H1 (cell line): ENCODE measurements at regions not wholly inside any gene's neighbourhood (a gene's known extent, or its start where the extent isn't known, plus 50 kb on each side); places are given as distances from the start of the nearest gene placed in this dataset.

ENCODE experiments used
- CTCF ChIA-PET: fragments of 300-600 bp; sonication (Branson Sonifier 250); formaldehyde crosslinking; loops from one replicate; lab custom pipeline; 2021; ENCODE audit not compliant: partially characterized antibody; lab: Charles Lee
- POLR2A ChIA-PET: fragments of 300-600 bp; sonication (Branson Sonifier 250); formaldehyde crosslinking; loops from one replicate; lab custom pipeline; 2021; ENCODE audit warnings: inconsistent platforms; ENCODE audit not compliant: partially characterized antibody; lab: Charles Lee
- DNase-seq, 2 experiments: peaks; one replicate each; pipeline versions ENCODE4 v3.0.0 to v3.0.0-alpha.2; 2010 to 2022; ENCODE audit warnings: low spot score in 2 of 2, low read depth in 1 of 2, mixed read lengths in 1 of 2
- FAIRE-seq: peaks from 2 replicates; lab custom pipeline; 2011; peaks lifted over from hg19 to GRCh38; lab: Jason Lieb, UNC
- H2AFZ ChIP-seq: 2 replicates; pipeline ENCODE4 v1.8.1; 2012; ENCODE audit warnings: low read length, inconsistent platforms
- H2AK5ac ChIP-seq: 2 replicates; pipeline ENCODE4 v1.6.1; 2013; ENCODE audit warnings: low read depth, low read length
- H2BK120ac ChIP-seq: replicated peaks from 2 replicates; pipeline ENCODE3; 2013; ENCODE audit warnings: low read depth, low read length, inconsistent platforms
- H2BK12ac ChIP-seq: 2 replicates; pipeline ENCODE4 v1.6.1; 2013; ENCODE audit warnings: low read depth, low read length
- H2BK15ac ChIP-seq: 2 replicates; pipeline ENCODE4 v1.6.1; 2013; ENCODE audit warnings: low read length
- H2BK20ac ChIP-seq: 2 replicates; pipeline ENCODE4 v1.6.1; 2013; ENCODE audit warnings: low read length
- H2BK5ac ChIP-seq: 2 replicates; pipeline ENCODE4 v1.6.1; 2013; ENCODE audit warnings: low read depth, low read length
- H3K14ac ChIP-seq: 2 replicates; pipeline ENCODE4 v1.6.1; 2013; ENCODE audit warnings: inconsistent platforms; ENCODE audit not compliant: insufficient read length
- H3K18ac ChIP-seq: 2 replicates; pipeline ENCODE4 v1.6.1; 2013; ENCODE audit warnings: low read length; ENCODE audit errors: extremely low read depth
- H3K23ac ChIP-seq: 2 replicates; pipeline ENCODE4 v1.6.1; 2013; ENCODE audit warnings: inconsistent platforms; ENCODE audit not compliant: insufficient read length
- H3K23me2 ChIP-seq: 2 replicates; pipeline ENCODE4 v1.6.1; 2013; ENCODE audit warnings: low read depth, low read length
- H3K27ac ChIP-seq: 2 replicates; pipeline ENCODE4 v1.6.1; 2011; ENCODE audit warnings: low read depth, low read length, inconsistent platforms
- H3K27me3 ChIP-seq, 4 experiments: replicated peaks in 1 of 4; 1 replicate in 1 of 4; 2 replicates in 3 of 4; pipeline versions ENCODE4 v1.6.1 to v1.8.1; 2011 to 2013; ENCODE audit warnings: low read length in 3 of 4, mild to moderate bottlenecking in 3 of 4, inconsistent platforms in 2 of 4, mixed read lengths in 2 of 4, moderate library complexity in 1 of 4; ENCODE audit not compliant: control insufficient read depth in 3 of 4, insufficient read depth in 3 of 4; ENCODE audit errors: extremely low read depth in 1 of 4
- H3K36me3 ChIP-seq, 4 experiments: 2 replicates each; pipeline versions ENCODE4 v1.6.1 to v1.8.1; 2011 to 2013; ENCODE audit warnings: mild to moderate bottlenecking in 4 of 4, low read length in 3 of 4, moderate library complexity in 2 of 4, control low read depth in 1 of 4, inconsistent platforms in 1 of 4; ENCODE audit not compliant: insufficient read depth in 4 of 4, control insufficient read depth in 2 of 4
- H3K4ac ChIP-seq: replicated peaks from 2 replicates; pipeline ENCODE3; 2013; ENCODE audit warnings: low read length, low read depth, mixed read lengths, inconsistent platforms; ENCODE audit not compliant: insufficient read length
- H3K4me1 ChIP-seq, 4 experiments: replicated peaks in 1 of 4; 1 replicate in 1 of 4; 2 replicates in 3 of 4; pipeline versions ENCODE4 v1.6.1 to v1.8.1; 2011 to 2013; ENCODE audit warnings: low read length in 3 of 4, inconsistent platforms in 2 of 4, mixed read lengths in 1 of 4; ENCODE audit not compliant: insufficient read depth in 4 of 4, control insufficient read depth in 3 of 4
- H3K4me2 ChIP-seq, 2 experiments: 2 replicates each; pipeline versions ENCODE4 v1.6.1 to v1.8.1; 2011 to 2013; ENCODE audit warnings: low read depth in 2 of 2, low read length in 2 of 2, control low read depth in 1 of 2, inconsistent platforms in 1 of 2, mild to moderate bottlenecking in 1 of 2; ENCODE audit not compliant: insufficient read depth in 1 of 2
- H3K4me3 ChIP-seq, 4 experiments: fragments of 200-600, 300-600 bp in 1 of 4; sonication (generic), shearing (Covaris generic), sonication (Bioruptor Twin) in 1 of 4; 2 replicates each; pipeline versions ENCODE4 v1.5.1 to v1.8.1; 2011 to 2016; ENCODE audit warnings: low read length in 4 of 4, low read depth in 3 of 4, control low read depth in 2 of 4, inconsistent platforms in 2 of 4, mild to moderate bottlenecking in 2 of 4, mixed read lengths in 1 of 4, moderate library complexity in 1 of 4; ENCODE audit not compliant: insufficient read depth in 2 of 4; ENCODE audit errors: extremely low read depth in 1 of 4
- H3K56ac ChIP-seq: replicated peaks from 2 replicates; pipeline ENCODE3; 2013; ENCODE audit warnings: low read depth, mild to moderate bottlenecking, mixed read lengths, low read length, inconsistent platforms; ENCODE audit not compliant: insufficient read length
- H3K79me1 ChIP-seq: 2 replicates; pipeline ENCODE4 v1.6.1; 2013; ENCODE audit warnings: low read depth, low read length, control low read depth
- H3K79me2 ChIP-seq, 2 experiments: 2 replicates each; pipeline versions ENCODE4 v1.6.1 to v1.8.1; 2012 to 2013; ENCODE audit warnings: low read length in 2 of 2, mild to moderate bottlenecking in 2 of 2, inconsistent platforms in 1 of 2; ENCODE audit not compliant: insufficient read depth in 2 of 2, control insufficient read depth in 1 of 2
- H3K9ac ChIP-seq, 4 experiments: replicated peaks in 1 of 4; 1 replicate in 1 of 4; 2 replicates in 3 of 4; pipeline versions ENCODE4 v1.6.1 to v1.8.1; 2011 to 2013; ENCODE audit warnings: low read depth in 3 of 4, low read length in 3 of 4, control low read depth in 2 of 4, mild to moderate bottlenecking in 2 of 4, moderate library complexity in 2 of 4, inconsistent platforms in 1 of 4; ENCODE audit errors: extremely low read depth in 1 of 4
- H3K9me3 ChIP-seq, 2 experiments: 2 replicates each; pipeline versions ENCODE4 v1.6.1 to v1.8.1; 2012 to 2013; ENCODE audit warnings: mild to moderate bottlenecking in 2 of 2, moderate library complexity in 2 of 2, control low read depth in 1 of 2, inconsistent platforms in 1 of 2, low read depth in 1 of 2, low read length in 1 of 2, mixed read lengths in 1 of 2; ENCODE audit not compliant: insufficient read depth in 2 of 2
- H4K20me1 ChIP-seq, 2 experiments: replicated peaks in 1 of 2; 2 replicates each; pipeline versions ENCODE3 to v1.8.1; 2011 to 2013; ENCODE audit warnings: inconsistent platforms in 2 of 2, low read length in 2 of 2, mild to moderate bottlenecking in 1 of 2; ENCODE audit not compliant: insufficient read depth in 2 of 2, control insufficient read depth in 1 of 2
- H4K5ac ChIP-seq: 2 replicates; pipeline ENCODE4 v1.6.1; 2013; ENCODE audit warnings: low read length, low read depth, mixed read lengths, inconsistent platforms; ENCODE audit not compliant: insufficient read length
- H4K8ac ChIP-seq: 2 replicates; pipeline ENCODE4 v1.8.0; 2013; ENCODE audit warnings: mild to moderate bottlenecking, moderate library complexity, low read length, inconsistent platforms; ENCODE audit not compliant: insufficient read depth; ENCODE audit errors: extremely low read depth
- H4K91ac ChIP-seq: replicated peaks from 2 replicates; pipeline ENCODE3; 2013; ENCODE audit warnings: low read length, mixed read lengths, inconsistent platforms; ENCODE audit not compliant: insufficient read length
- ATF3 ChIP-seq: IDR thresholded peaks from 2 replicates; pipeline ENCODE4 v1.6.1; 2011; ENCODE audit warnings: low read depth, mild to moderate bottlenecking, low read length; ENCODE audit not compliant: insufficient read depth
- BACH1 ChIP-seq: IDR thresholded peaks from 2 replicates; pipeline ENCODE4 v1.6.1; 2012; ENCODE audit warnings: low read length, improper control_type of control experiment
- CBX8 ChIP-seq: fragments of 300-800, 300-1000 bp; sonication (generic); IDR thresholded peaks from 2 replicates; pipeline ENCODE4 v1.7.1; 2016; ENCODE audit warnings: low read depth, low read length, borderline replicate concordance
- CEBPB ChIP-seq: IDR thresholded peaks from 2 replicates; pipeline ENCODE4 v1.6.1; 2012; ENCODE audit warnings: low read depth, low read length
- CREB1 ChIP-seq: IDR thresholded peaks from 2 replicates; pipeline ENCODE4 v1.6.1; 2012; ENCODE audit warnings: inconsistent platforms
- EGR1 ChIP-seq: IDR thresholded peaks from 2 replicates; pipeline ENCODE4 v1.6.1; 2011; ENCODE audit warnings: low read depth, low read length, borderline replicate concordance
- EZH2 ChIP-seq: fragments of 200-600 bp; sonication (generic); IDR thresholded peaks from 2 replicates; pipeline ENCODE4 v1.7.1; 2012; ENCODE audit warnings: low read depth, mild to moderate bottlenecking, moderate library complexity, low read length, inconsistent platforms; ENCODE audit not compliant: severe bottlenecking
- JUND ChIP-seq: IDR thresholded peaks from 2 replicates; pipeline ENCODE4 v1.6.1; 2011; ENCODE audit warnings: mild to moderate bottlenecking, improper control_type of control experiment, low read length
- NRF1 ChIP-seq: IDR thresholded peaks from 2 replicates; pipeline ENCODE4 v1.6.1; 2011; ENCODE audit warnings: mild to moderate bottlenecking, low read depth, low read length, improper control_type of control experiment
- POLR2A ChIP-seq, 2 experiments: IDR thresholded peaks; 1 replicate in 1 of 2; 2 replicates in 1 of 2; pipeline ENCODE4 v1.6.1; 2011; ENCODE audit warnings: low read depth in 2 of 2, low read length in 2 of 2, mild to moderate bottlenecking in 2 of 2; ENCODE audit errors: control extremely low read depth in 1 of 2
- POU5F1 ChIP-seq: IDR thresholded peaks from 2 replicates; pipeline ENCODE4 v1.6.1; 2011; ENCODE audit warnings: low read depth, mild to moderate bottlenecking, low read length, moderate library complexity
- SAP30 ChIP-seq: fragments of 300-600 bp; sonication (generic); IDR thresholded peaks from 2 replicates; pipeline ENCODE4 v1.7.1; 2012; ENCODE audit warnings: low read length, moderate library complexity, mild to moderate bottlenecking, inconsistent platforms; ENCODE audit not compliant: insufficient read depth, insufficient replicate concordance
- SRF ChIP-seq: IDR thresholded peaks from 2 replicates; pipeline ENCODE4 v1.6.1; 2011; ENCODE audit warnings: mild to moderate bottlenecking, low read depth, low read length, moderate library complexity
- TAF7 ChIP-seq: optimal IDR thresholded peaks from 2 replicates; pipeline ENCODE3; 2011; ENCODE audit warnings: low read depth, mild to moderate bottlenecking, inconsistent platforms, low read length, moderate library complexity, borderline replicate concordance
- YY1 ChIP-seq: IDR thresholded peaks from 2 replicates; pipeline ENCODE4 v1.6.1; 2011; ENCODE audit warnings: low read depth, mild to moderate bottlenecking, low read length

GRCh38 chrX:79557212-79557611 is 190.1 kb upstream of the ITM2A start:
- H4K5ac ChIP-seq, result no peak overlapping the region
- H4K91ac ChIP-seq, result no peak overlapping the region
- no peak overlapping the region for H3K4me3 ChIP-seq
- no peak overlapping the region for H3K14ac ChIP-seq
- H2AFZ ChIP-seq, result no peak overlapping the region
- peaks cover 4 to 5% of the 10 kb centered on the region in 2 experiments; a peak in 1 of 4 replicates for H3K9me3 ChIP-seq
- TF ChIP-seq BACH1 (no peak), ATF3 (no peak), SRF (no peak), TAF7 (no peak), EGR1 (no peak), CBX8 (no peak), NRF1 (no peak), POLR2A (IDR thresholded peaks at IDR 0.05; ENCODE audit: control extremely low read depth in 1 of 2, low read depth in 2 of 2, low read length in 2 of 2) (no peak), YY1 (no peak), CEBPB (no peak), JUND (no peak), EZH2 (no peak), SAP30 (no peak), POU5F1 (no peak), CREB1 (no peak)
- H3K56ac ChIP-seq, result no peak overlapping the region
- H3K23ac ChIP-seq, result no peak overlapping the region
- no peaks in the 10 kb centered on the region for H3K36me3 ChIP-seq
- H3K4ac ChIP-seq, result no peak overlapping the region
- H2BK12ac ChIP-seq, result no peak overlapping the region
- H3K79me1 ChIP-seq, result no peaks in the 10 kb centered on the region
- H3K4me1 ChIP-seq, result no peaks in the 10 kb centered on the region
- H2BK20ac ChIP-seq, result no peak overlapping the region
- H3K27me3 ChIP-seq, result no peaks in the 10 kb centered on the region
- H2BK120ac ChIP-seq, result no peak overlapping the region
- H4K20me1 ChIP-seq, result no peaks in the 10 kb centered on the region
- no peak overlapping the region for H3K27ac ChIP-seq
- no peak for FAIRE-seq
- CTCF ChIA-PET, result no interaction called here
- H2BK15ac ChIP-seq, result no peak overlapping the region
- H2AK5ac ChIP-seq, result no peak overlapping the region
- H2BK5ac ChIP-seq, result no peak overlapping the region
- H3K23me2 ChIP-seq, result no peaks in the 10 kb centered on the region
- POLR2A ChIA-PET, result no interaction called here
- no peak overlapping the region for H3K18ac ChIP-seq
- no peaks in the 10 kb centered on the region for H3K79me2 ChIP-seq
- DNase-seq, result no peak
- H3K9ac ChIP-seq, result no peak overlapping the region
- H4K8ac ChIP-seq, result no peak overlapping the region
- H3K4me2 ChIP-seq, result no peak overlapping the region
